Astrocyte of the cerebellum (primary cell): ENCODE measurements at regions not wholly inside any gene's neighbourhood (a gene's known extent, or its start where the extent isn't known, plus 50 kb on each side); places are given as distances from the start of the nearest gene placed in this dataset.

Source experiments
- DNase-seq: peaks from one replicate; pipeline ENCODE4 v3.0.0-alpha.2; 2011; ENCODE audit warnings: low read depth
- H3K4me3 ChIP-seq: 2 replicates; pipeline ENCODE4 v1.5.1; 2011; ENCODE audit warnings: mild to moderate bottlenecking, low read depth, low read length, moderate library complexity
- CTCF ChIP-seq: IDR thresholded peaks from 2 replicates; pipeline ENCODE4 v1.5.1; 2012; ENCODE audit warnings: low read length, low read depth, moderate library complexity, mild to moderate bottlenecking; ENCODE audit errors: missing control alignments
- in situ Hi-C: cut with HindIII; loops from 2 replicates; pipeline ENCODE4 v1.10.0; 2017; ENCODE audit warnings: low sequenced_read_pairs

- DNase-seq, result no peak
- in situ Hi-C loops, result no loop called here
- TF ChIP-seq CTCF, result no peak
- no peak overlapping the region for H3K4me3 ChIP-seq
Measured at GRCh38 chr22:25360411-25360810, 141.0 kb downstream of the CRYBB2 start.

- TF ChIP-seq CTCF, result no peak
- DNase-seq, result no peak
- H3K4me3 ChIP-seq, result no peak overlapping the region
- in situ Hi-C loops, result no loop called here
Measured at GRCh38 chr22:25360891-25361645, 141.6 kb downstream of the CRYBB2 start.

- DNase-seq, result no peak
- H3K4me3 ChIP-seq, result no peak overlapping the region
- TF ChIP-seq CTCF, result no peak
- in situ Hi-C loops, result no loop called here
Measured at GRCh38 chr22:25361899-25362214, 142.4 kb downstream of the CRYBB2 start.

DNA sequence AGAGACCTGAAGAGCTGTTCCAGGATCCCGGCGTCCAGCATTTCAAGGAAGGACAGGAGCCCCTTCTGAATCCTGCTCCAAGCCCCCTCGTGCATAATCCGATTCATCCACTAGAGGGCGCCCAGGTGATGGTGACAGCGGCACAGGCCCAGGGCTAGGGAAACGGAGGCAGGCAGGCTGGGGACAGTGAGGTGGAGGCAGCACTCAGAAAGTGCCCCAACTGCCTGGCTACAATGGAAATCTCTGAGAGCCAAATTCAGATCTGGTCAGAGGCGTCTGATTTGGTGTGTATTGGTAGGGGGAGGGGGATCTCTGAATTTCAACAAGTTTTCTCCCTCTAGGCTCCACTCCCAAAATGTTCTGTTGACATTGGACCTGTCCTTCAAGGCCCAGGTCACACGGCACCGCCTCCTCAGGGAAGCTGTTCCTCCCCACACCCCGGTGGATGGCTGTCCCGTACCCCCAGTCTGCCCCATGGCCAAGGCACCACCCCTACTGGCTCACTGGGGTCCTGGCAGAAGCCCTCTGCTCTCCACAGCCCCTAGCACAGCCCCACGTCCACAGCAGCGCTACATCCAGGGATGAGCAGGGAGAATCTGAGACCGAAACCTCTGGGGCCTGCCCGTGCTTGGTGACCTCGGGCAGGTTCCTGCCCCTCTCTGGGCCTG, 142.9 kb downstream of the CRYBB2 start:
- DNase-seq, result peak; percentile 13
- peak; percentile 95 for TF ChIP-seq CTCF
- in situ Hi-C loops, result no loop called here
- no peak overlapping the region for H3K4me3 ChIP-seq

GRCh38 chr22:25362883-25363240, 143.4 kb downstream of the CRYBB2 start:
- no peak overlapping the region for H3K4me3 ChIP-seq
- DNase-seq, result peak; percentile 16
- in situ Hi-C loops, result no loop called here
- TF ChIP-seq CTCF, result no peak

- in situ Hi-C loops, result no loop called here
- no peak overlapping the region for H3K4me3 ChIP-seq
- DNase-seq, result no peak
- no peak for TF ChIP-seq CTCF
Measured at GRCh38 chr22:25363474-25363873, 144.0 kb downstream of the CRYBB2 start.
